ENCODE measurements at regions not wholly inside any gene's neighbourhood (a gene's known extent, or its start where the extent isn't known, plus 50 kb on each side); places are given as distances from the start of the nearest gene placed in this dataset.

DNA sequence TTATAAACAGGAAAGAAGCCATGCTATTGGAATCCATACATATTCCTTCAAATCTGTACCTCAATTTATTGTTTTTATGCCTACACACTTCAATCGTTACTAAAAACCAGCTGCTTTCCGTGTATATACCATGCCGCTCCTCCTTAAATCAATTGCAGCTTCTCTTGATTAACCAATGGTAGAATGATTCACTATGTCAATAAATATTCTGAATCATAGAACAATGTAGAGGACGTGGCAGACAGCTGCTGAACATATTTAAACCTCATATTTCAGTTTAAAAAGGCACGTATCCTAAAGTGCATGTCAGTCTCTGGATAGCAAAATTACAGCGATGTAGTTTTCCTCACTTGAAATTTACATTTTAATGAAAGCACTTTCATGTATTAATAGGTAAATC lies 100.4 kb downstream of the MRPL39 start:
- WGBS, 2 experiments (ENCODE audit: extremely low coverage in 2 of 2, insufficient read length in 1 of 2): no CpG with 5 or more reads among the region's 6 CpGs
- Histone ChIP-seq H3K18ac (ENCODE audit: low read depth, low read length) (0 out of 2 replicates have a peak overlapping the region, but pooled peaks have one; percentile 18), H4K20me1 (ENCODE audit: insufficient read depth, low read length) (no peaks in the 10 kb centered on the region), H3K9me3 (ENCODE audit: control insufficient read depth, insufficient read depth, low read length) (no peaks in the 10 kb centered on the region), H4K8ac (ENCODE audit: low read depth in 2 of 2, low read length in 2 of 2) (no peak overlapping the region; a peak in 1 of 4 replicates), H3K14ac (replicated peaks; ENCODE audit: low read depth, low read length) (no peak overlapping the region), H3K4me1 (ENCODE audit: control insufficient read depth, insufficient read depth, low read length) (peaks cover 5% of the 10 kb centered on the region), H3K56ac (ENCODE audit: extremely low read depth, insufficient read depth, low read length) (no peak overlapping the region), H2BK5ac (ENCODE audit: low read depth, low read length, poor library complexity, severe bottlenecking) (peak overlapping the region; percentile 59), H3K9me1 (ENCODE audit: insufficient read depth, low read length) (no peaks in the 10 kb centered on the region), H2BK15ac (ENCODE audit: low read depth, low read length) (no peak overlapping the region), H3K36me3 (ENCODE audit: control insufficient read depth, insufficient read depth, low read length) (no peaks in the 10 kb centered on the region), H3K79me1 (ENCODE audit: low read depth in 1 of 2, low read length in 2 of 2) (no peaks in the 10 kb centered on the region), H3K27me3 (ENCODE audit: control insufficient read depth, insufficient read depth, low read length) (no peaks in the 10 kb centered on the region), H2AFZ (replicated peaks; ENCODE audit: low read length, poor library complexity) (no peak overlapping the region), H2AK5ac (ENCODE audit: low read depth, low read length) (no peak overlapping the region), H4K5ac (ENCODE audit: low read depth, low read length) (0 out of 2 replicates have a peak overlapping the region, but pooled peaks have one; percentile 63), H3K4ac (ENCODE audit: low read depth, low read length) (0 out of 2 replicates have a peak overlapping the region, but pooled peaks have one; percentile 16), H2BK20ac (ENCODE audit: low read depth, low read length) (no peak overlapping the region), H4K91ac (ENCODE audit: insufficient read depth, low read depth, low read length) (no peak overlapping the region), H2BK120ac (ENCODE audit: low read depth, low read length) (peak overlapping the region; percentile 12; the same call in 1 of the 2 replicates), H3K4me3 (ENCODE audit: insufficient read depth, low read depth, low read length) (no peak overlapping the region), H3K4me2 (ENCODE audit: low read depth, low read length) (peak overlapping the region; percentile 45), H2AK9ac (replicated peaks; ENCODE audit: low read depth, low read length, poor library complexity) (no peak overlapping the region), H3K23ac (ENCODE audit: low read depth, low read length) (no peak overlapping the region), H3K9ac (ENCODE audit: low read depth, low read length) (no peak overlapping the region), H3K27ac (ENCODE audit: insufficient read depth, low read length) (peak overlapping the region; percentile 27; the same call in 1 of the 2 replicates)
- in situ Hi-C loops (cut with MboI; ENCODE audit: low sequenced_read_pairs) (no loop called here), dilution Hi-C loops (cut with HindIII; ENCODE audit: low sequenced_read_pairs, unreplicated experiment) (no loop called here), intact Hi-C loops (cut with micrococcal nuclease) (no loop called here)
- no TSS peak for BruUV-seq (replicated peaks)
- TF ChIP-seq CEBPB (IDR thresholded peaks at IDR 0.05; ENCODE audit: low read depth, low read length) (peak; percentile 66; the same call in 1 of the 2 replicates), RAD21 (IDR thresholded peaks at IDR 0.05; ENCODE audit: low read length) (no peak), POLR2A (IDR thresholded peaks at IDR 0.05; ENCODE audit: low read depth, low read length) (no peak), CHD1 (IDR thresholded peaks at IDR 0.05; ENCODE audit: low read depth, low read length) (no peak), BHLHE40 (IDR thresholded peaks at IDR 0.05; ENCODE audit: low read depth, low read length) (no peak), NFE2L2 (IDR thresholded peaks at IDR 0.05; ENCODE audit: low read depth, low read length) (no peak), SMC3 (IDR thresholded peaks at IDR 0.05; ENCODE audit: low read depth, low read length) (no peak), FOS (IDR thresholded peaks at IDR 0.05; ENCODE audit: low read depth, low read length) (peak; percentile 78), RCOR1 (IDR thresholded peaks at IDR 0.05; ENCODE audit: insufficient replicate concordance, low read length) (no peak), RFX5 (IDR thresholded peaks at IDR 0.05; ENCODE audit: low read depth, low read length) (no peak)
- TF ChIP-seq, protein P1, sequence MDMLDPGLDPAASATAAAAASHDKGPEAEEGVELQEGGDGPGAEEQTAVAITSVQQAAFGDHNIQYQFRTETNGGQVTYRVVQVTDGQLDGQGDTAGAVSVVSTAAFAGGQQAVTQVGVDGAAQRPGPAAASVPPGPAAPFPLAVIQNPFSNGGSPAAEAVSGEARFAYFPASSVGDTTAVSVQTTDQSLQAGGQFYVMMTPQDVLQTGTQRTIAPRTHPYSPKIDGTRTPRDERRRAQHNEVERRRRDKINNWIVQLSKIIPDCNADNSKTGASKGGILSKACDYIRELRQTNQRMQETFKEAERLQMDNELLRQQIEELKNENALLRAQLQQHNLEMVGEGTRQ (IDR thresholded peaks at IDR 0.05; ENCODE audit: low read depth, low read length): no peak
- TF ChIP-seq, protein P2, sequence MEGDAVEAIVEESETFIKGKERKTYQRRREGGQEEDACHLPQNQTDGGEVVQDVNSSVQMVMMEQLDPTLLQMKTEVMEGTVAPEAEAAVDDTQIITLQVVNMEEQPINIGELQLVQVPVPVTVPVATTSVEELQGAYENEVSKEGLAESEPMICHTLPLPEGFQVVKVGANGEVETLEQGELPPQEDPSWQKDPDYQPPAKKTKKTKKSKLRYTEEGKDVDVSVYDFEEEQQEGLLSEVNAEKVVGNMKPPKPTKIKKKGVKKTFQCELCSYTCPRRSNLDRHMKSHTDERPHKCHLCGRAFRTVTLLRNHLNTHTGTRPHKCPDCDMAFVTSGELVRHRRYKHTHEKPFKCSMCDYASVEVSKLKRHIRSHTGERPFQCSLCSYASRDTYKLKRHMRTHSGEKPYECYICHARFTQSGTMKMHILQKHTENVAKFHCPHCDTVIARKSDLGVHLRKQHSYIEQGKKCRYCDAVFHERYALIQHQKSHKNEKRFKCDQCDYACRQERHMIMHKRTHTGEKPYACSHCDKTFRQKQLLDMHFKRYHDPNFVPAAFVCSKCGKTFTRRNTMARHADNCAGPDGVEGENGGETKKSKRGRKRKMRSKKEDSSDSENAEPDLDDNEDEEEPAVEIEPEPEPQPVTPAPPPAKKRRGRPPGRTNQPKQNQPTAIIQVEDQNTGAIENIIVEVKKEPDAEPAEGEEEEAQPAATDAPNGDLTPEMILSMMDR (conservative IDR thresholded peaks at IDR 0.05; ENCODE audit: low read depth, low read length): no peak
- TF ChIP-seq, protein P3, sequence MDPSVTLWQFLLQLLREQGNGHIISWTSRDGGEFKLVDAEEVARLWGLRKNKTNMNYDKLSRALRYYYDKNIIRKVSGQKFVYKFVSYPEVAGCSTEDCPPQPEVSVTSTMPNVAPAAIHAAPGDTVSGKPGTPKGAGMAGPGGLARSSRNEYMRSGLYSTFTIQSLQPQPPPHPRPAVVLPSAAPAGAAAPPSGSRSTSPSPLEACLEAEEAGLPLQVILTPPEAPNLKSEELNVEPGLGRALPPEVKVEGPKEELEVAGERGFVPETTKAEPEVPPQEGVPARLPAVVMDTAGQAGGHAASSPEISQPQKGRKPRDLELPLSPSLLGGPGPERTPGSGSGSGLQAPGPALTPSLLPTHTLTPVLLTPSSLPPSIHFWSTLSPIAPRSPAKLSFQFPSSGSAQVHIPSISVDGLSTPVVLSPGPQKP (IDR thresholded peaks at IDR 0.05; ENCODE audit: borderline replicate concordance, low read depth, low read length): no peak
- ChIA-PET POLR2A (ENCODE audit: unreplicated experiment) (no interaction called here), CTCF (no interaction called here)
- DNase-seq (peak; percentile 91), ATAC-seq (ENCODE audit: low read depth) (peak; percentile 88)

Measured in IMR-90 (cell line).